ENCODE measurements at regions not wholly inside any gene's neighbourhood (a gene's known extent, or its start where the extent isn't known, plus 50 kb on each side); places are given as distances from the start of the nearest gene placed in this dataset.
"Not testable (repeated sequence)": the region's sequence is repeated elsewhere in the genome, so short reads cannot be mapped to it uniquely, and the experiment has no call there.

GRCh38 chr12:105641749-105642148, 311.3 kb downstream of the C12orf75 start:
- H3K9me3 Mint-ChIP-seq: peaks cover 5% of the 10 kb centered on the region
- CTCF ChIA-PET: no interaction called here
- H3K4me3 Mint-ChIP-seq: no peak overlapping the region
- H3K27me3 Mint-ChIP-seq: no peaks in the 10 kb centered on the region
- no peak overlapping the region for H3K27ac Mint-ChIP-seq
- no peaks in the 10 kb centered on the region for H3K4me1 Mint-ChIP-seq
- POLR2A ChIA-PET: no interaction called here
- no peak for DNase-seq
- H3K36me3 Mint-ChIP-seq (ENCODE audit: low read depth): no peaks in the 10 kb centered on the region

GRCh38 chr12:105644770-105645169, 314.3 kb downstream of the C12orf75 start:
- H3K36me3 Mint-ChIP-seq (ENCODE audit: low read depth): no peaks in the 10 kb centered on the region
- ChIA-PET POLR2A (no interaction called here), CTCF (no interaction called here)
- H3K27me3 Mint-ChIP-seq: no peaks in the 10 kb centered on the region
- no peaks in the 10 kb centered on the region for H3K9me3 Mint-ChIP-seq
- H3K4me1 Mint-ChIP-seq: no peaks in the 10 kb centered on the region
- no peak overlapping the region for H3K4me3 Mint-ChIP-seq
- H3K27ac Mint-ChIP-seq: no peak overlapping the region
- no peak for DNase-seq

GRCh38 chr12:105654606-105655005, 324.1 kb downstream of the C12orf75 start:
- CTCF ChIA-PET: no interaction called here
- H3K36me3 Mint-ChIP-seq (ENCODE audit: low read depth): no peaks in the 10 kb centered on the region

DNA sequence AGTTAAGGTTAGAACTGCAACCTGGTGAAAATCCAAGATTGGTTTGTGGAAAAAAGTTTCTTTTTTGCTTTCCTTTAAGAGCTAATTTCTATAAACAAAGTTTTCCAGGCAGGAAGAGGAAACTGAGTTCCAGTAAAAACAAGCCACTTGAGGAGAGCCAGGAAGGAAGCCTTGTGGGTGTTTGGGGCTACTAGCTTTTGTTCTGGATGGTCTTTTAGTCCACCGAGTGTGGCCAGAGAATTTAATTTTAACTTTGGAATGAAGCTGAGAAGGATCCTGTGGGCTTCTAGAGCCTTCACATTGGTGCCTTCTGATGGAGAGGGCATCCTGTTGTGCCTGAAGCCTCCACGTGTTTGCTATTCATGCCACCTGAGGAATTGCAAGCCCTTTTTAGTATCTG, 327.9 kb downstream of the C12orf75 start:
- Mint-ChIP-seq H3K27me3 (no peaks in the 10 kb centered on the region), H3K4me3 (no peak overlapping the region), H3K9me3 (no peaks in the 10 kb centered on the region), H3K36me3 (ENCODE audit: low read depth) (no peaks in the 10 kb centered on the region), H3K27ac (no peak overlapping the region), H3K4me1 (no peaks in the 10 kb centered on the region)
- no peak for DNase-seq
- POLR2A ChIA-PET: no interaction called here
- CTCF ChIA-PET: no interaction called here

More at GRCh38 chr12:105654606-105655005, 324.1 kb downstream of the C12orf75 start:
- no peaks in the 10 kb centered on the region for H3K4me1 Mint-ChIP-seq
- POLR2A ChIA-PET: no interaction called here
- H3K27ac Mint-ChIP-seq: no peak overlapping the region
- peaks cover 3% of the 10 kb centered on the region for H3K9me3 Mint-ChIP-seq
- H3K4me3 Mint-ChIP-seq: no peak overlapping the region
- DNase-seq: no peak
- no peaks in the 10 kb centered on the region for H3K27me3 Mint-ChIP-seq

GRCh38 chr12:105659355-105660075, 329.0 kb downstream of the C12orf75 start:
- Mint-ChIP-seq H3K36me3 (ENCODE audit: low read depth) (no peaks in the 10 kb centered on the region), H3K27me3 (no peaks in the 10 kb centered on the region), H3K9me3 (no peaks in the 10 kb centered on the region), H3K4me1 (no peaks in the 10 kb centered on the region), H3K27ac (no peak overlapping the region), H3K4me3 (no peak overlapping the region)
- DNase-seq: no peak
- ChIA-PET POLR2A (no interaction called here), CTCF (no interaction called here)

DNA sequence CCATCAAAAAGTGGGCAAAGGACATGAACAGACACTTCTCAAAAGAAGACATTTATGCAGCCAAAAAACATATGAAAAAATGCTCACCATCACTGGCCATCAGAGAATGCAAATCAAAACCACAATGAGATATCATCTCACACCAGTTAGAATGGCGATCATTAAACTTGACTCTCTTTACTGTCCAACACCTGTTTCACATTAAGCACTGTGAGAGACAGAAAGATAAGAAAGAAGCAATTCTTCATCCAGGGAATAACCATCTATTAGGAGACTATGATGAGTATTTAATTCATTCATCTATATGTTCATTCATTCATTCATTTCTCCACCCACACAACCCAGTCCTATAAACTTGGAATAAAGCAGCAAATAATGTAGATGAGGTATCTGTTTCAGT, 334.3 kb downstream of the C12orf75 start:
- H3K4me1 Mint-ChIP-seq; CTCF ChIA-PET; H3K36me3 Mint-ChIP-seq (ENCODE audit: low read depth); DNase-seq; H3K4me3 Mint-ChIP-seq; H3K27me3 Mint-ChIP-seq; H3K27ac Mint-ChIP-seq; POLR2A ChIA-PET; H3K9me3 Mint-ChIP-seq: not testable (repeated sequence)

DNA sequence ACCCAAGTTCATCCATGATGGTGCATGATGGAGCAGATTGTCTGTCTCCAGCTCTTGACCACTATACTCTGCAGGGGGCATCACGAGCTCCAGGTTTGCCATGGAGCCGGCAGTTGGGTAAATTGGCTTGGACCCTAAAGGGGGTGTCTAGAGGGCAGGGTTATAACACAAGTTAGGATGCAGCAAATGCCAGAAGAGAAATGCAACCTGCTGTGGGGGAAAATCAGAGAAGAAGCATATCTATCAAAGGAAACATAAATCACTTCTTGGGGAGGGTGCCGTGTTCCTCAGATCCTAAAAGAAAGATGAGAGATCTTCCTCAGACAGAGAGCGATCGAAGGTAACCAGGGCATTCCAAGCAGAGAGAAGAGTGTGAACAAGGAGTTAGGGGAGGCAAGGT, 334.9 kb downstream of the C12orf75 start:
- H3K9me3 Mint-ChIP-seq: no peaks in the 10 kb centered on the region
- H3K27me3 Mint-ChIP-seq: no peaks in the 10 kb centered on the region
- H3K27ac Mint-ChIP-seq: no peak overlapping the region
- no peaks in the 10 kb centered on the region for H3K4me1 Mint-ChIP-seq
- POLR2A ChIA-PET: no interaction called here
- CTCF ChIA-PET: no interaction called here
- no peak for DNase-seq
- H3K36me3 Mint-ChIP-seq (ENCODE audit: low read depth): no peaks in the 10 kb centered on the region
- H3K4me3 Mint-ChIP-seq: no peak overlapping the region

DNA sequence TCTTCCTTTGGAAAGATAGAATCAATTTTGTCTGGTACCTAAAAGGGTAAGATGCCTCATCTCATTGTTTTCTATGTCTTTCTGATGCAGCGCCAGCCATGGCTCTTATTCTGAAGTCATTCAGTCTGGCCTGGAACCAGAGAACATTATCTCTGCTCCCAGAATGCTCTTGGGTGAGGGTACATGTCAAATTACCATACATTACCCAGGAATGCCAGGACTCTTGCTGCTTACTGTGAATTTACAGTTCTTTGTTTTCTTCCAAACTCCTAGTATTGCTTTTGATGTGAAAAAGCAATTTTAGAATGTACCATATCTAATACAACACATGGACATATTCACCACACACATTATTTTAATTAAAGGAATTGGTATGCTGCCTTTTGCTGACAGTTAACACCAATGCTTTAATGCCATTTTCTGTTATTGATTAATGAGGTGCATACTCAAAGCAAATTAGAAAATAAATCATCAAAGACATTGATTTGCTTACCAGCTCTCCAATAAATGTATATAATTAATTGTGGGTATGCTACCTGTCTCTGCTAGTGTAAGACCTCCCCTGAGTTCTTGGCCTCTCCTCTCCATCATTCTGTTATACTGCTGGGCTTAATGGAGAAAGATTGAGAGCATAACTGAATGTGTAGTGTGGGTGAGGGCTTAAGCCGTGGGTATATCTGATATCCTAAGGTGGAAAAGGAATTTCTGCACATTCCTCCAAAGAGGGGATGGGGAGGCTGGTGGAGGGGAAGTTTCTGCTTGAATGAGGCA, 337.7 kb downstream of the C12orf75 start:
- no peak overlapping the region for H3K4me3 Mint-ChIP-seq
- no peaks in the 10 kb centered on the region for H3K9me3 Mint-ChIP-seq
- DNase-seq: no peak
- H3K36me3 Mint-ChIP-seq (ENCODE audit: low read depth): no peaks in the 10 kb centered on the region
- POLR2A ChIA-PET: no interaction called here
- H3K27me3 Mint-ChIP-seq: no peaks in the 10 kb centered on the region
- CTCF ChIA-PET: no interaction called here
- H3K27ac Mint-ChIP-seq: no peak overlapping the region
- H3K4me1 Mint-ChIP-seq: no peaks in the 10 kb centered on the region

DNA sequence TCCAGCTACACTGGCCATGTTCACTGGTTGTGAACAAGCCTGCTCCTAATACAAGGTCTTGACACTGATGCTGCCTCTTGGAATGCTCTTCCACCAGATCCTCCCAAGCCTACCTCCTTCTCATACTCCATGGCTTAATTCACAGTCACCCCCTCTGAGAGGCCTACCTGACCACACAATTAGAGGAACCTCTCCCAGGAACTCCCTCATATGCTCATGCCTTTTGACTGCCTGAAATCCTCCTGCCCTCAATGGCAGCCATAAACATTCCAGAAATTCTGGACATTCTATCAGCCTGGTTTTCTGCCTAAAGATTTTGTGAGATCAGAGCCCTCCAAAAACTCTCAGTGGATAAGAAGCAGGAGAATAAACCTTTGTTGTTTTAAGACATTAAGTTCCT, 340.2 kb downstream of the C12orf75 start:
- no peaks in the 10 kb centered on the region for H3K36me3 Mint-ChIP-seq (ENCODE audit: low read depth)
- no peaks in the 10 kb centered on the region for H3K27me3 Mint-ChIP-seq
- no peak for DNase-seq
- H3K4me3 Mint-ChIP-seq: no peak overlapping the region
- H3K9me3 Mint-ChIP-seq: no peaks in the 10 kb centered on the region
- ChIA-PET CTCF (no interaction called here), POLR2A (no interaction called here)
- no peaks in the 10 kb centered on the region for H3K4me1 Mint-ChIP-seq
- no peak overlapping the region for H3K27ac Mint-ChIP-seq

DNA sequence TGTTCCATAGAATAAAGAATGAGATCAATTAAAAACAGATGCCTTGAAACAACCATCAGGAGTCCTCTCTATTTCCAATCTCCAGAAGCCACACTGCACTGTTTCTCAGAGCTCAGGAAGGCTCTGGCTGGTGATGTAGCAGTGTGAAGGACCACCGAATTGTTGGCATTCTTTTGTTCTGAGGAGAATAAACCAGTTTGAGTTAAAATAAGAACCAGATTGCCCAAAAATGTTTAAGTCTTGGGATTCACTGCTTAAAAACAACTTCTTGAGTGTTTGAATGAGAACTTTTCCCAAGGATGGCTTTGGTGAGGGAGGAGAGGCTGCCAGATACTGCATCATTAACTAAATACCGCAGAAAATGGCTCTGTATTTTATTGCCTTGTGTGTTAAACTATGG, 341.2 kb downstream of the C12orf75 start:
- no peak overlapping the region for H3K27ac Mint-ChIP-seq
- no peak for DNase-seq
- H3K4me1 Mint-ChIP-seq: no peaks in the 10 kb centered on the region
- POLR2A ChIA-PET: no interaction called here
- no peaks in the 10 kb centered on the region for H3K36me3 Mint-ChIP-seq (ENCODE audit: low read depth)
- H3K4me3 Mint-ChIP-seq: no peak overlapping the region
- H3K9me3 Mint-ChIP-seq: no peaks in the 10 kb centered on the region
- CTCF ChIA-PET: no interaction called here
- H3K27me3 Mint-ChIP-seq: no peaks in the 10 kb centered on the region

GRCh38 chr12:105672121-105672975, 341.9 kb downstream of the C12orf75 start:
- no peaks in the 10 kb centered on the region for H3K4me1 Mint-ChIP-seq
- H3K27ac Mint-ChIP-seq: no peak overlapping the region
- H3K4me3 Mint-ChIP-seq: no peak overlapping the region
- H3K36me3 Mint-ChIP-seq (ENCODE audit: low read depth): no peaks in the 10 kb centered on the region
- ChIA-PET POLR2A (no interaction called here), CTCF (no interaction called here)
- H3K27me3 Mint-ChIP-seq: no peaks in the 10 kb centered on the region
- no peak for DNase-seq
- H3K9me3 Mint-ChIP-seq: no peaks in the 10 kb centered on the region

- no peak overlapping the region for H3K4me3 Mint-ChIP-seq
- H3K27me3 Mint-ChIP-seq: no peaks in the 10 kb centered on the region
- no peaks in the 10 kb centered on the region for H3K36me3 Mint-ChIP-seq (ENCODE audit: low read depth)
- ChIA-PET POLR2A (no interaction called here), CTCF (no interaction called here)
- no peak overlapping the region for H3K27ac Mint-ChIP-seq
- H3K9me3 Mint-ChIP-seq: no peaks in the 10 kb centered on the region
- H3K4me1 Mint-ChIP-seq: no peaks in the 10 kb centered on the region
- DNase-seq: no peak
These were observed 344.6 kb downstream of the C12orf75 start for GRCh38 chr12:105674871-105675699.

DNA sequence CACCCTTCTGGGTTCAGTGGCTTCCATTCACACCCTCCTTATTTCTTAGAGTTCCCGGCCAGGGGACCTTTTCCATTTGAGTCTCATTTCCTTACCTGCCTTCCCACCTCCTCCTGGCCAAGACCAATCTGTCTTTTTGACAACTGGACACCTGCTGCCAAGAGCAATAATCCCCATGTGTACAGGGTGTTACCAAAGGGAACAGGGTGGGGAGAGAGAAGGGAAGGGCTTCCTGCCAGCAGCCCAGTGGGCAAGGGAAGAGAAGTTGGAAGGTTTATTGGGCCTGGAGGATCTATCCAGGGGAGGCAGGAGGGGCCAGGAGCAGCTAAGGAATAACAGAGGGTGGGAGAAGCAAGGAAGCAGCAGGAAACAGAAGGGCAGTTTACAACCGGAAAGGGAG, 346.2 kb downstream of the C12orf75 start:
- no peak for DNase-seq
- H3K27ac Mint-ChIP-seq: no peak overlapping the region
- H3K9me3 Mint-ChIP-seq: no peaks in the 10 kb centered on the region
- CTCF ChIA-PET: no interaction called here
- H3K4me1 Mint-ChIP-seq: no peaks in the 10 kb centered on the region
- POLR2A ChIA-PET: no interaction called here
- no peak overlapping the region for H3K4me3 Mint-ChIP-seq
- no peaks in the 10 kb centered on the region for H3K36me3 Mint-ChIP-seq (ENCODE audit: low read depth)
- H3K27me3 Mint-ChIP-seq: no peaks in the 10 kb centered on the region
